ENCODE measurements at regions not wholly inside any gene's neighbourhood (a gene's known extent, or its start where the extent isn't known, plus 50 kb on each side); places are given as distances from the start of the nearest gene placed in this dataset.

GRCh38 chr3:139243710-139244109, 100.1 kb upstream of the MRPS22 start:
- no peak for TF ChIP-seq CTCF (IDR thresholded peaks at IDR 0.05; ENCODE audit: borderline replicate concordance, extremely low read depth, low read length, poor library complexity, severe bottlenecking)
- TF ChIP-seq EZH2 (IDR thresholded peaks at IDR 0.05; ENCODE audit: borderline replicate concordance, low read depth, low read length, severe bottlenecking): no peak

Measured in DND-41 (cell line).